H1 (cell line): ENCODE measurements at regions not wholly inside any gene's neighbourhood (a gene's known extent, or its start where the extent isn't known, plus 50 kb on each side); places are given as distances from the start of the nearest gene placed in this dataset.

Experiments
- CTCF ChIA-PET: fragments of 300-600 bp; sonication (Branson Sonifier 250); formaldehyde crosslinking; loops from one replicate; lab custom pipeline; 2021; ENCODE audit not compliant: partially characterized antibody; lab: Charles Lee
- POLR2A ChIA-PET: fragments of 300-600 bp; sonication (Branson Sonifier 250); formaldehyde crosslinking; loops from one replicate; lab custom pipeline; 2021; ENCODE audit warnings: inconsistent platforms; ENCODE audit not compliant: partially characterized antibody; lab: Charles Lee
- DNase-seq, 2 experiments: peaks; one replicate each; pipeline versions ENCODE4 v3.0.0 to v3.0.0-alpha.2; 2010 to 2022; ENCODE audit warnings: low spot score in 2 of 2, low read depth in 1 of 2, mixed read lengths in 1 of 2
- FAIRE-seq: peaks from 2 replicates; lab custom pipeline; 2011; peaks lifted over from hg19 to GRCh38; lab: Jason Lieb, UNC
- H2AFZ ChIP-seq: 2 replicates; pipeline ENCODE4 v1.8.1; 2012; ENCODE audit warnings: low read length, inconsistent platforms
- H2AK5ac ChIP-seq: 2 replicates; pipeline ENCODE4 v1.6.1; 2013; ENCODE audit warnings: low read depth, low read length
- H2BK120ac ChIP-seq: replicated peaks from 2 replicates; pipeline ENCODE3; 2013; ENCODE audit warnings: low read depth, low read length, inconsistent platforms
- H2BK12ac ChIP-seq: 2 replicates; pipeline ENCODE4 v1.6.1; 2013; ENCODE audit warnings: low read depth, low read length
- H2BK15ac ChIP-seq: 2 replicates; pipeline ENCODE4 v1.6.1; 2013; ENCODE audit warnings: low read length
- H2BK20ac ChIP-seq: 2 replicates; pipeline ENCODE4 v1.6.1; 2013; ENCODE audit warnings: low read length
- H2BK5ac ChIP-seq: 2 replicates; pipeline ENCODE4 v1.6.1; 2013; ENCODE audit warnings: low read depth, low read length
- H3K14ac ChIP-seq: 2 replicates; pipeline ENCODE4 v1.6.1; 2013; ENCODE audit warnings: inconsistent platforms; ENCODE audit not compliant: insufficient read length
- H3K18ac ChIP-seq: 2 replicates; pipeline ENCODE4 v1.6.1; 2013; ENCODE audit warnings: low read length; ENCODE audit errors: extremely low read depth
- H3K23ac ChIP-seq: 2 replicates; pipeline ENCODE4 v1.6.1; 2013; ENCODE audit warnings: inconsistent platforms; ENCODE audit not compliant: insufficient read length
- H3K23me2 ChIP-seq: 2 replicates; pipeline ENCODE4 v1.6.1; 2013; ENCODE audit warnings: low read depth, low read length
- H3K27ac ChIP-seq: 2 replicates; pipeline ENCODE4 v1.6.1; 2011; ENCODE audit warnings: low read depth, low read length, inconsistent platforms
- H3K27me3 ChIP-seq, 4 experiments: replicated peaks in 1 of 4; 1 replicate in 1 of 4; 2 replicates in 3 of 4; pipeline versions ENCODE4 v1.6.1 to v1.8.1; 2011 to 2013; ENCODE audit warnings: low read length in 3 of 4, mild to moderate bottlenecking in 3 of 4, inconsistent platforms in 2 of 4, mixed read lengths in 2 of 4, moderate library complexity in 1 of 4; ENCODE audit not compliant: control insufficient read depth in 3 of 4, insufficient read depth in 3 of 4; ENCODE audit errors: extremely low read depth in 1 of 4
- H3K36me3 ChIP-seq, 4 experiments: 2 replicates each; pipeline versions ENCODE4 v1.6.1 to v1.8.1; 2011 to 2013; ENCODE audit warnings: mild to moderate bottlenecking in 4 of 4, low read length in 3 of 4, moderate library complexity in 2 of 4, control low read depth in 1 of 4, inconsistent platforms in 1 of 4; ENCODE audit not compliant: insufficient read depth in 4 of 4, control insufficient read depth in 2 of 4
- H3K4ac ChIP-seq: replicated peaks from 2 replicates; pipeline ENCODE3; 2013; ENCODE audit warnings: low read length, low read depth, mixed read lengths, inconsistent platforms; ENCODE audit not compliant: insufficient read length
- H3K4me1 ChIP-seq, 4 experiments: replicated peaks in 1 of 4; 1 replicate in 1 of 4; 2 replicates in 3 of 4; pipeline versions ENCODE4 v1.6.1 to v1.8.1; 2011 to 2013; ENCODE audit warnings: low read length in 3 of 4, inconsistent platforms in 2 of 4, mixed read lengths in 1 of 4; ENCODE audit not compliant: insufficient read depth in 4 of 4, control insufficient read depth in 3 of 4
- H3K4me2 ChIP-seq, 2 experiments: 2 replicates each; pipeline versions ENCODE4 v1.6.1 to v1.8.1; 2011 to 2013; ENCODE audit warnings: low read depth in 2 of 2, low read length in 2 of 2, control low read depth in 1 of 2, inconsistent platforms in 1 of 2, mild to moderate bottlenecking in 1 of 2; ENCODE audit not compliant: insufficient read depth in 1 of 2
- H3K4me3 ChIP-seq, 4 experiments: fragments of 200-600, 300-600 bp in 1 of 4; sonication (generic), shearing (Covaris generic), sonication (Bioruptor Twin) in 1 of 4; 2 replicates each; pipeline versions ENCODE4 v1.5.1 to v1.8.1; 2011 to 2016; ENCODE audit warnings: low read length in 4 of 4, low read depth in 3 of 4, control low read depth in 2 of 4, inconsistent platforms in 2 of 4, mild to moderate bottlenecking in 2 of 4, mixed read lengths in 1 of 4, moderate library complexity in 1 of 4; ENCODE audit not compliant: insufficient read depth in 2 of 4; ENCODE audit errors: extremely low read depth in 1 of 4
- H3K56ac ChIP-seq: replicated peaks from 2 replicates; pipeline ENCODE3; 2013; ENCODE audit warnings: low read depth, mild to moderate bottlenecking, mixed read lengths, low read length, inconsistent platforms; ENCODE audit not compliant: insufficient read length
- H3K79me1 ChIP-seq: 2 replicates; pipeline ENCODE4 v1.6.1; 2013; ENCODE audit warnings: low read depth, low read length, control low read depth
- H3K79me2 ChIP-seq, 2 experiments: 2 replicates each; pipeline versions ENCODE4 v1.6.1 to v1.8.1; 2012 to 2013; ENCODE audit warnings: low read length in 2 of 2, mild to moderate bottlenecking in 2 of 2, inconsistent platforms in 1 of 2; ENCODE audit not compliant: insufficient read depth in 2 of 2, control insufficient read depth in 1 of 2
- H3K9ac ChIP-seq, 4 experiments: replicated peaks in 1 of 4; 1 replicate in 1 of 4; 2 replicates in 3 of 4; pipeline versions ENCODE4 v1.6.1 to v1.8.1; 2011 to 2013; ENCODE audit warnings: low read depth in 3 of 4, low read length in 3 of 4, control low read depth in 2 of 4, mild to moderate bottlenecking in 2 of 4, moderate library complexity in 2 of 4, inconsistent platforms in 1 of 4; ENCODE audit errors: extremely low read depth in 1 of 4
- H3K9me3 ChIP-seq, 2 experiments: 2 replicates each; pipeline versions ENCODE4 v1.6.1 to v1.8.1; 2012 to 2013; ENCODE audit warnings: mild to moderate bottlenecking in 2 of 2, moderate library complexity in 2 of 2, control low read depth in 1 of 2, inconsistent platforms in 1 of 2, low read depth in 1 of 2, low read length in 1 of 2, mixed read lengths in 1 of 2; ENCODE audit not compliant: insufficient read depth in 2 of 2
- H4K20me1 ChIP-seq, 2 experiments: replicated peaks in 1 of 2; 2 replicates each; pipeline versions ENCODE3 to v1.8.1; 2011 to 2013; ENCODE audit warnings: inconsistent platforms in 2 of 2, low read length in 2 of 2, mild to moderate bottlenecking in 1 of 2; ENCODE audit not compliant: insufficient read depth in 2 of 2, control insufficient read depth in 1 of 2
- H4K5ac ChIP-seq: 2 replicates; pipeline ENCODE4 v1.6.1; 2013; ENCODE audit warnings: low read length, low read depth, mixed read lengths, inconsistent platforms; ENCODE audit not compliant: insufficient read length
- H4K8ac ChIP-seq: 2 replicates; pipeline ENCODE4 v1.8.0; 2013; ENCODE audit warnings: mild to moderate bottlenecking, moderate library complexity, low read length, inconsistent platforms; ENCODE audit not compliant: insufficient read depth; ENCODE audit errors: extremely low read depth
- H4K91ac ChIP-seq: replicated peaks from 2 replicates; pipeline ENCODE3; 2013; ENCODE audit warnings: low read length, mixed read lengths, inconsistent platforms; ENCODE audit not compliant: insufficient read length
- EGR1 ChIP-seq: IDR thresholded peaks from 2 replicates; pipeline ENCODE4 v1.6.1; 2011; ENCODE audit warnings: low read depth, low read length, borderline replicate concordance
- KDM1A ChIP-seq: fragments of 200-600, 300-600 bp; sonication (generic); IDR thresholded peaks from 2 replicates; pipeline ENCODE4 v1.7.1; 2016; ENCODE audit warnings: mild to moderate bottlenecking, low read length, borderline replicate concordance
- POU5F1 ChIP-seq: IDR thresholded peaks from 2 replicates; pipeline ENCODE4 v1.6.1; 2011; ENCODE audit warnings: low read depth, mild to moderate bottlenecking, low read length, moderate library complexity
- RXRA ChIP-seq: IDR thresholded peaks from 2 replicates; pipeline ENCODE4 v1.6.1; 2011; ENCODE audit warnings: low read depth, mild to moderate bottlenecking, low read length, moderate library complexity; ENCODE audit not compliant: insufficient read depth
- TAF1 ChIP-seq: IDR thresholded peaks from 2 replicates; pipeline ENCODE4 v1.6.1; 2011; ENCODE audit warnings: mild to moderate bottlenecking, low read depth, low read length
- TAF7 ChIP-seq: optimal IDR thresholded peaks from 2 replicates; pipeline ENCODE3; 2011; ENCODE audit warnings: low read depth, mild to moderate bottlenecking, inconsistent platforms, low read length, moderate library complexity, borderline replicate concordance
- TCF12 ChIP-seq: IDR thresholded peaks from 2 replicates; pipeline ENCODE4 v1.6.1; 2011; ENCODE audit warnings: low read depth, mild to moderate bottlenecking, low read length
- WGBS, 2 experiments: shearing (Covaris generic) in 1 of 2; methylation state at CpG; one replicate each; pipeline versions ENCODE4 v1.1.6 to v1.1.7; 2013 to 2015; ENCODE audit warnings: low lambda C conversion rate in 2 of 2, mixed read lengths in 2 of 2, inconsistent platforms in 1 of 2, low coverage in 1 of 2, missing lambda C conversion rate in 1 of 2; ENCODE audit not compliant: insufficient replicate concordance in 2 of 2, insufficient coverage in 1 of 2, insufficient read length in 1 of 2; ENCODE audit errors: extremely low coverage in 1 of 2, missing lambda C conversion rate in 1 of 2; 5-methylcytosine and 5-hydroxymethylcytosine counted together
- TF ChIP-seq, protein P1 (sequence below): IDR thresholded peaks from 2 replicates; pipeline ENCODE4 v1.6.1; 2012; ENCODE audit warnings: inconsistent platforms
- TF ChIP-seq, protein P2 (sequence below): IDR thresholded peaks from 2 replicates; pipeline ENCODE4 v1.6.1; 2012; ENCODE audit warnings: low read length, inconsistent platforms

DNA sequence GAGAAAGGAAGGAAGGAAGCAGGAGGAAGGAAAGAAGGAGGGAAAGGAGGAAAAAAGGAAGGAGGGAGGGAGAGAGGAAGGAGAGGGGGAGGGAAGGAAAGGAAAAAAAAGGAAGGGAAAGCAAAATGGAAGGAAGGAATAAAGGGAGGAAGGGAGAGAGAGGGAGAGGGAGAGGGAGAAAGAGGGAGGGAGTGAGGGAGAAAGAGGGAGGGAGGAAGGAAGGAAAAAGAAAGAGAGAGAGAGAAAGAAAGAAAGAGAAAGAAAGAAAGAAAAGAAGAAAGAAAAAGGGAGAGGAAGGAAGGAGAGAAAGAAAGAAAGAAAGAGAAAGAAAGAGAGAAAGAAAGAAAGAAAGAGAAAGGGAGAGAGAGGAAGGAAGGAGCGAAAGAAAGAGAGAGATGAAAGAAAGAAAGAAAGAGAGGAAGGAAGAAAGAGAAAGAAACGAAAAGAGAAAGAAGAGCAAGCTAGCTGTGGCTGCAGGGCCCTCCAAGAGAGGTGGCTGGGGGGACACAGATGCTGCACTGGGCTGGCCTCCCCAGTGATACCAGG, 472.4 kb upstream of the MGMT start:
- H3K79me2 ChIP-seq: no peaks in the 10 kb centered on the region
- H2BK5ac ChIP-seq: no peak overlapping the region
- TF ChIP-seq TCF12 (no peak), EGR1 (no peak), POU5F1 (no peak), TAF7 (no peak), KDM1A (no peak), TAF1 (no peak), RXRA (no peak)
- TF ChIP-seq, protein P1, sequence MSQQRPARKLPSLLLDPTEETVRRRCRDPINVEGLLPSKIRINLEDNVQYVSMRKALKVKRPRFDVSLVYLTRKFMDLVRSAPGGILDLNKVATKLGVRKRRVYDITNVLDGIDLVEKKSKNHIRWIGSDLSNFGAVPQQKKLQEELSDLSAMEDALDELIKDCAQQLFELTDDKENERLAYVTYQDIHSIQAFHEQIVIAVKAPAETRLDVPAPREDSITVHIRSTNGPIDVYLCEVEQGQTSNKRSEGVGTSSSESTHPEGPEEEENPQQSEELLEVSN: no peak
- TF ChIP-seq, protein P2, sequence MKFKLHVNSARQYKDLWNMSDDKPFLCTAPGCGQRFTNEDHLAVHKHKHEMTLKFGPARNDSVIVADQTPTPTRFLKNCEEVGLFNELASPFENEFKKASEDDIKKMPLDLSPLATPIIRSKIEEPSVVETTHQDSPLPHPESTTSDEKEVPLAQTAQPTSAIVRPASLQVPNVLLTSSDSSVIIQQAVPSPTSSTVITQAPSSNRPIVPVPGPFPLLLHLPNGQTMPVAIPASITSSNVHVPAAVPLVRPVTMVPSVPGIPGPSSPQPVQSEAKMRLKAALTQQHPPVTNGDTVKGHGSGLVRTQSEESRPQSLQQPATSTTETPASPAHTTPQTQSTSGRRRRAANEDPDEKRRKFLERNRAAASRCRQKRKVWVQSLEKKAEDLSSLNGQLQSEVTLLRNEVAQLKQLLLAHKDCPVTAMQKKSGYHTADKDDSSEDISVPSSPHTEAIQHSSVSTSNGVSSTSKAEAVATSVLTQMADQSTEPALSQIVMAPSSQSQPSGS: no peak
- no peak overlapping the region for H4K5ac ChIP-seq
- H4K20me1 ChIP-seq: no peaks in the 10 kb centered on the region
- H2BK20ac ChIP-seq: no peak overlapping the region
- H3K27ac ChIP-seq: no peak overlapping the region
- no peak overlapping the region for H4K8ac ChIP-seq
- H3K4me2 ChIP-seq: no peak overlapping the region
- H3K79me1 ChIP-seq: no peaks in the 10 kb centered on the region
- no peaks in the 10 kb centered on the region for H3K23me2 ChIP-seq
- H3K36me3 ChIP-seq: no peaks in the 10 kb centered on the region
- no peak overlapping the region for H4K91ac ChIP-seq
- no peaks in the 10 kb centered on the region for H3K9me3 ChIP-seq
- H2BK12ac ChIP-seq: no peak overlapping the region
- H3K4me3 ChIP-seq: no peak overlapping the region
- no peak overlapping the region for H2BK15ac ChIP-seq
- H2AK5ac ChIP-seq: no peak overlapping the region
- H2AFZ ChIP-seq: no peak overlapping the region
- ChIA-PET POLR2A (no interaction called here), CTCF (interaction anchor here (0.6 to 1.3 kb wide), 4 partner anchors 12 to 419 kb away, joined by 3 to 6 read pairs (median 3); no protein-coding TSS in a partner anchor)
- no peak overlapping the region for H3K9ac ChIP-seq
- H2BK120ac ChIP-seq: no peak overlapping the region
- 80 to 89% methylated on average over 1 to 2 of the region's 2 CpGs for WGBS, 2 experiments
- no peak overlapping the region for H3K4ac ChIP-seq
- no peaks in the 10 kb centered on the region for H3K27me3 ChIP-seq
- no peak for DNase-seq
- H3K4me1 ChIP-seq: peaks cover 0 to 6% (median 0%) of the 10 kb centered on the region in 4 experiments; a peak in 1 of 7 replicates
- no peak overlapping the region for H3K56ac ChIP-seq
- H3K18ac ChIP-seq: no peak overlapping the region
- no peak overlapping the region for H3K14ac ChIP-seq
- FAIRE-seq: no peak
- H3K23ac ChIP-seq: no peak overlapping the region
